Retina (tissue), 1 donor: ENCODE measurements at regions not wholly inside any gene's neighbourhood (a gene's known extent, or its start where the extent isn't known, plus 50 kb on each side); places are given as distances from the start of the nearest gene placed in this dataset.
"Not testable (repeated sequence)": the region's sequence is repeated elsewhere in the genome, so short reads cannot be mapped to it uniquely, and the experiment has no call there.

Source experiments
- DNase-seq: peaks from one replicate; pipeline ENCODE4 v3.0.0-alpha.2; 2016

- not testable (repeated sequence) for DNase-seq
Observed at GRCh38 chr15:37427393-37427792, 327.0 kb upstream of the MEIS2 start.

GRCh38 chr15:37446921-37447320, 346.6 kb upstream of the MEIS2 start:
- no peak for DNase-seq

GRCh38 chr15:37452498-37452897, 352.1 kb upstream of the MEIS2 start:
- DNase-seq: no peak

- no peak for DNase-seq
Observed at GRCh38 chr15:37480482-37480881, 380.1 kb upstream of the MEIS2 start.

- DNase-seq: no peak
Observed at GRCh38 chr15:37481126-37481525, 380.8 kb upstream of the MEIS2 start.

GRCh38 chr15:37483779-37484178, 383.4 kb upstream of the MEIS2 start:
- DNase-seq: no peak

GRCh38 chr15:37485056-37485455, 384.7 kb upstream of the MEIS2 start:
- no peak for DNase-seq

GRCh38 chr15:37490707-37491106, 390.4 kb upstream of the MEIS2 start:
- no peak for DNase-seq

GRCh38 chr15:37516621-37517020, 416.3 kb upstream of the MEIS2 start:
- no peak for DNase-seq

- peak; percentile 28 for DNase-seq
Observed at GRCh38 chr15:37517191-37517895, 417.0 kb upstream of the MEIS2 start.

- DNase-seq: no peak
Observed at GRCh38 chr15:37518436-37518835, 416.0 kb upstream of the TMCO5A start.

GRCh38 chr15:37520026-37520425, 414.4 kb upstream of the TMCO5A start:
- no peak for DNase-seq

- no peak for DNase-seq
Observed at GRCh38 chr15:37520882-37521281, 413.6 kb upstream of the TMCO5A start.

GRCh38 chr15:37524601-37525000, 409.8 kb upstream of the TMCO5A start:
- DNase-seq: no peak

- DNase-seq: no peak
Observed at GRCh38 chr15:37528432-37528831, 406.0 kb upstream of the TMCO5A start.

GRCh38 chr15:37536967-37537605, 397.4 kb upstream of the TMCO5A start:
- no peak for DNase-seq

GRCh38 chr15:37537802-37538201, 396.6 kb upstream of the TMCO5A start:
- no peak for DNase-seq

- DNase-seq: no peak
Observed at GRCh38 chr15:37548116-37548515, 386.3 kb upstream of the TMCO5A start.

- no peak for DNase-seq
Observed at GRCh38 chr15:37550360-37551024, 383.9 kb upstream of the TMCO5A start.

- DNase-seq: no peak
Observed at GRCh38 chr15:37572401-37572800, 362.0 kb upstream of the TMCO5A start.

GRCh38 chr15:37574985-37575384, 359.5 kb upstream of the TMCO5A start:
- DNase-seq: no peak

- no peak for DNase-seq
Observed at GRCh38 chr15:37576952-37577351, 357.5 kb upstream of the TMCO5A start.

- DNase-seq: no peak
Observed at GRCh38 chr15:37581866-37582532, 352.4 kb upstream of the TMCO5A start.

- no peak for DNase-seq
Observed at GRCh38 chr15:37582852-37583251, 351.6 kb upstream of the TMCO5A start.
